Transverse colon (tissue), 4 donors: ENCODE measurements at regions not wholly inside any gene's neighbourhood (a gene's known extent, or its start where the extent isn't known, plus 50 kb on each side); places are given as distances from the start of the nearest gene placed in this dataset.

ENCODE experiments used
- DNase-seq: peaks from one replicate; pipeline ENCODE4 v3.0.0-alpha.2; 2019
- H3K27ac ChIP-seq, 4 donors: fragments of 200-600 bp; sonication (generic); 2 replicates each; pipeline ENCODE4 v1.5.1; 2016 to 2018; ENCODE audit warnings: inconsistent platforms in 4 of 4
- H3K27me3 ChIP-seq: fragments of 200-600 bp; sonication (generic); 2 replicates; pipeline ENCODE4 v1.5.1; 2017; ENCODE audit warnings: inconsistent platforms
- H3K36me3 ChIP-seq, 4 donors: fragments of 200-600 bp; sonication (generic); 2 replicates each; pipeline ENCODE4 v1.5.1; 2017 to 2019; ENCODE audit warnings: inconsistent platforms in 4 of 4
- H3K4me1 ChIP-seq, 4 donors: fragments of 200-600 bp; sonication (generic); 2 replicates each; pipeline ENCODE4 v1.5.1; 2017 to 2020; ENCODE audit warnings: inconsistent platforms in 4 of 4
- H3K4me3 ChIP-seq, 4 donors: fragments of 200-600 bp; sonication (generic); 1 replicate in 1 of 4; 2 replicates in 3 of 4; pipeline versions ENCODE4 v1.5.1 to v1.6.1; 2017 to 2019; ENCODE audit warnings: inconsistent platforms in 4 of 4
- H3K9me3 ChIP-seq, 2 donors: fragments of 200-600 bp; sonication (generic); 2 replicates each; pipeline ENCODE4 v1.5.1; 2017 to 2019; ENCODE audit warnings: inconsistent platforms in 2 of 2
- EP300 ChIP-seq: sonication (generic); formaldehyde crosslinking; IDR thresholded peaks from one replicate; pipeline ENCODE4 v1.6.1; 2017; ENCODE audit warnings: antibody characterized with exemption, low read depth
- POLR2A ChIP-seq: fragments of 450-650 bp; IDR thresholded peaks from one replicate; pipeline ENCODE4 v1.6.1; 2016; ENCODE audit warnings: antibody characterized with exemption, mild to moderate bottlenecking, moderate library complexity
- POLR2AphosphoS5 ChIP-seq, 3 donors: sonication (generic); formaldehyde crosslinking; IDR thresholded peaks; one replicate each; pipeline ENCODE4 v1.6.1; 2016; ENCODE audit warnings: antibody characterized with exemption in 3 of 3
- WGBS, 2 donors: methylation state at CpG; one replicate each; pipeline ENCODE4 v1.1.5; 2018; ENCODE audit warnings: low coverage in 1 of 2; 5-methylcytosine and 5-hydroxymethylcytosine counted together
- in situ Hi-C, 4 donors: fragments of 200-750 bp; cut with MboI; loops; one replicate each; pipeline versions ENCODE4 v1.15.0 to v1.15.1; 2017; ENCODE audit warnings: low sequenced_read_pairs in 3 of 4, low pct_ligation_motif_present in 1 of 4, low pct_unique_long_range_greater_than_20kb in 1 of 4
- intact Hi-C: fragments of 100-400 bp; cut with DNase I; formaldehyde crosslinking; loops from one replicate; pipeline ENCODE4 v1.15.1; 2023; ENCODE audit warnings: low total_unique reads
- TF ChIP-seq, protein P1 (sequence below), 5 experiments: fragments of 200-600 bp in 3 of 5; fragments of 450-650 bp in 2 of 5; sonication (generic) in 3 of 5; IDR thresholded peaks; 1 replicate in 2 of 5; 2 replicates in 3 of 5; pipeline ENCODE4 v1.5.1; 2016 to 2017; ENCODE audit warnings: antibody characterized with exemption in 5 of 5, inconsistent platforms in 3 of 5, mild to moderate bottlenecking in 2 of 5, moderate library complexity in 1 of 5

DNA sequence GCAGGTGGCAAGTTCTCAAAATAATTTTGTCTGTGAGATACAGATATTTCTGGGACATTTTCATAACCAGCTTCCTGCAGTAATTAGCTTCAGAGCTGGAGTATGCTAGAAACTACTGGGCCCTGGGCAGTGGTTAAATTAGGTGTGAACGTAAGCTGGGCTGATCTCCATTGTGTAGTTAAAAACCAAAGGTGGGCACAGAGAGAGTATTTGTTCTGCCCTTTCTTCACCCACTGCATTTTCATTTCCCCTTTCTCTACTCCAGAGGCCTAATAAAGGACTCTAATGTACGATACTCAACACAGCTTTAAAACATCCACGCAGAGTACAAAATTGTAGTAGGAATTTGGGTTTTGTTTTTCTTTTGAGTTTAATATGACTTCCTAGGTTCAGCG, 252.7 kb downstream of the SPRY1 start:
- H3K4me3 ChIP-seq = no peak overlapping the region
- intact Hi-C loops (no loop called here), in situ Hi-C loops (no loop called here)
- DNase-seq = no peak
- WGBS, 2 donors = 34 to 38% methylated on average over 4 of the region's 4 CpGs
- H3K36me3 ChIP-seq = no peaks in the 10 kb centered on the region
- TF ChIP-seq POLR2AphosphoS5 (IDR thresholded peaks at IDR 0.05) (no peak), EP300 (no peak), POLR2A (no peak)
- TF ChIP-seq, protein P1, sequence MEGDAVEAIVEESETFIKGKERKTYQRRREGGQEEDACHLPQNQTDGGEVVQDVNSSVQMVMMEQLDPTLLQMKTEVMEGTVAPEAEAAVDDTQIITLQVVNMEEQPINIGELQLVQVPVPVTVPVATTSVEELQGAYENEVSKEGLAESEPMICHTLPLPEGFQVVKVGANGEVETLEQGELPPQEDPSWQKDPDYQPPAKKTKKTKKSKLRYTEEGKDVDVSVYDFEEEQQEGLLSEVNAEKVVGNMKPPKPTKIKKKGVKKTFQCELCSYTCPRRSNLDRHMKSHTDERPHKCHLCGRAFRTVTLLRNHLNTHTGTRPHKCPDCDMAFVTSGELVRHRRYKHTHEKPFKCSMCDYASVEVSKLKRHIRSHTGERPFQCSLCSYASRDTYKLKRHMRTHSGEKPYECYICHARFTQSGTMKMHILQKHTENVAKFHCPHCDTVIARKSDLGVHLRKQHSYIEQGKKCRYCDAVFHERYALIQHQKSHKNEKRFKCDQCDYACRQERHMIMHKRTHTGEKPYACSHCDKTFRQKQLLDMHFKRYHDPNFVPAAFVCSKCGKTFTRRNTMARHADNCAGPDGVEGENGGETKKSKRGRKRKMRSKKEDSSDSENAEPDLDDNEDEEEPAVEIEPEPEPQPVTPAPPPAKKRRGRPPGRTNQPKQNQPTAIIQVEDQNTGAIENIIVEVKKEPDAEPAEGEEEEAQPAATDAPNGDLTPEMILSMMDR (IDR thresholded peaks at IDR 0.05) = no peak
- H3K9me3 ChIP-seq = no peaks in the 10 kb centered on the region
- no peaks in the 10 kb centered on the region for H3K27me3 ChIP-seq
- H3K27ac ChIP-seq = peak overlapping the region; percentile 74 to 81 (median 78)
- peaks cover 17 to 42% (median 26%) of the 10 kb centered on the region in 4 donors for H3K4me1 ChIP-seq

DNA sequence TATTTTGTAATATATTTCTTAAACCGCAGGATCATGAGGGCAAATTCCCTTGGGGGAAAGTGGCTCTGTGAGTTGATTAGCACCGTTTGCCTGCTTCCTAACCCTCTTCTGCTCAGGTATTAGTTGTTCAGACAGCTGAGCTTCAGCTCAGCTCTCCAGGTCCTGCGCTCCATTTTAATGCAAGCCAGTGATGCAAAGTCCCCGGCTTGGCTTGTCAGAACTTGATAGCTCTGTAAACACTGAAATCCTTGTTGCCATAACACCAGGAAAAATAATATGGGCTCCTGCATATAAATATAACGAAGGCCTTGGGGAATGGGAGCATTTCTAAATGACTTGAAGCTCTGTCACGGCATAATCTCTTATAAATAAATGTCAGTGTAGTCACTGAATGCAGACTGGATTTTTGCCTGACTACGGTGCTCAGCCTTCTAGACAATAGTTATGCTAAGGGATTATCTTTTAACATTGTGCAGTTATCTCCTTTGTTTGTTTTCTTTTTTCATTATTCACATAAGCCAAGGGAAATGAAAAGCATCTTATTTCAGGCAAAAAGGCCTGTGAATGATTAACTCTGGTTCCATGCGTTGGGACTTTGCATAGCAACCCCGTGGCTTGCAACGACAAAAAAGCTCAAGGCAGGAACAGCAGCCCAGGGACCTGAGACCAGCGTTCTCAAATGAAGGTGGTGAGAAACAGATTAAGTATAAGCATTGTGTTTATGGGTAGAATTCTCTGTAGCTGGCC, 253.2 kb downstream of the SPRY1 start:
- in situ Hi-C loops = loop anchor here (10.0 to 25.0 kb wide), 3 partner anchors 88 to 538 kb away; partner anchors contain the start of gene SPRY1 (in 2 of the 4)

DNA sequence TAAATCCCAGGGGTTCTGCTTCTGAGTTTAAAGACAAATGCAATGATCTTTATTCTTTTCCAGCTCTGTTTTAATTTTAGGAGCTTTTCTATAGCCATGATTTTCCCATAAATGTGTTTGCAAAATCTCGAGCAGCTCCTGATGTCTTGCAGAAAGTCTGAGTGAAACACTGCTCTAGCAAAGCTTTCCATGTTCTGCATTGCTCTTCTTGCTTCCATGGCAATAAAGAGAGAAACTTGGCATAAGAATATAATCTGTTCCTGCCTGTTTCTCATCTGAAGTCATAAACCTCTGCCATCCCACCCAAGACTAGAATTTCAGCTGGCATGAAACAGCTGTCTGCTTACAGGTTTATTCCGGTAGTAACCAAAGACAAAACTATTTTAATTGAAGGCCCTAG, 254.5 kb downstream of the SPRY1 start:
- WGBS, 2 donors = 30 to 38% methylated on average over 1 to 2 of the region's 2 CpGs
- no peaks in the 10 kb centered on the region for H3K27me3 ChIP-seq
- no peaks in the 10 kb centered on the region for H3K36me3 ChIP-seq
- H3K4me3 ChIP-seq = no peak overlapping the region
- DNase-seq = no peak
- H3K4me1 ChIP-seq = peaks cover 17 to 42% (median 26%) of the 10 kb centered on the region in 4 donors
- intact Hi-C loops (loop anchor here (10.0 kb wide), 1 partner anchor 256 kb away; the partner anchor contains the start of gene SPRY1), in situ Hi-C loops (loop anchor here (10.0 to 25.0 kb wide), 3 partner anchors 89 to 539 kb away; partner anchors contain the start of gene SPRY1 (in 2 of the 4))
- peak overlapping the region; percentile 74 to 81 (median 78) for H3K27ac ChIP-seq
- no peaks in the 10 kb centered on the region for H3K9me3 ChIP-seq
- TF ChIP-seq POLR2A = no peak
- TF ChIP-seq, protein P1 (IDR thresholded peaks at IDR 0.05) = no peak
- TF ChIP-seq POLR2AphosphoS5 (IDR thresholded peaks at IDR 0.05) = peak; percentile 22 to 67 (median 61)
- TF ChIP-seq EP300 = no peak

More for the DNA sequence above, 253.2 kb downstream of the SPRY1 start:
- peak overlapping the region in 1 of 4 donors; percentile 4 for H3K4me3 ChIP-seq
- TF ChIP-seq EP300 (peak; percentile 11), POLR2AphosphoS5 (IDR thresholded peaks at IDR 0.05) (peak; percentile 33 to 48 (median 40)), POLR2A (no peak)
- no peaks in the 10 kb centered on the region for H3K9me3 ChIP-seq
- DNase-seq = peak; percentile 38
- H3K27me3 ChIP-seq = no peaks in the 10 kb centered on the region
- peak overlapping the region; percentile 74 to 81 (median 78) for H3K27ac ChIP-seq
- H3K4me1 ChIP-seq = peaks cover 17 to 42% (median 26%) of the 10 kb centered on the region in 4 donors
- 17 to 26% methylated on average over 9 to 11 of the region's 11 CpGs for WGBS, 2 donors
- intact Hi-C loops = loop anchor here (10.0 kb wide), 1 partner anchor 255 kb away; the partner anchor contains the start of gene SPRY1
- H3K36me3 ChIP-seq = no peaks in the 10 kb centered on the region

DNA sequence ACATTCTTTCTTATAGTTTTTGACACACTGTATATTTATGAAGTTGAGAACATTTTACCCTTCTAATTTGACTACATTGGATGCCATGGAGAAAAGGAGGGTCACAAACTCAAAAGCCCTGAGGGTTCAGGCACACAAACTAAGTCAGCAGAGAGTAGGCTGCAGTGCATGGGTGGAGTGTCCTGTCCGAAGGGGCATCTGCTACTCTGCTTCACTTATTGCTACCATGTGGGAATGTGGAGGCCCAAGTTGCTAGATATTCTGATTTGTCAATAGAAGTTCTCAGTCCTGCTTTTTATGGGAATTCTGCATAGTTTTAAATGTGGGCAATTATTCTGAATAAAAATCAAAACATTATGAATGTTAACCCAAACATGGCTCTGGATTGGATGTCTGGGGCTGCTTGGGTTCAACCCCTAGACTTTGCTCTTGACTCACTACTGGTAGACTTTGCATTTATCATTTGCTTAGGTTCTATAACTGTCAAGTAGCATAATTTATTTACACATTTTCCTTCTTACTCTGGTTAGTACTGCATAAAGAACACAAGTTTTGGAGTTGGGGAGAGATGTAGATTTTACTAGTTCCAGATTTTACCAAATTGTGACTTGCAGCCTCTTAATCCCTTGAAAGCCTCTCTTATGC, 255.1 kb downstream of the SPRY1 start:
- in situ Hi-C loops (loop anchor here (10.0 to 25.0 kb wide), 3 partner anchors 89 to 539 kb away; partner anchors contain the start of gene SPRY1 (in 2 of the 4)), intact Hi-C loops (loop anchor here (10.0 kb wide), 1 partner anchor 257 kb away; the partner anchor contains the start of gene SPRY1)
- no peak for DNase-seq
- peaks cover 0 to 4% of the 10 kb centered on the region in 2 donors for H3K9me3 ChIP-seq
- peaks cover 17 to 42% (median 26%) of the 10 kb centered on the region in 4 donors for H3K4me1 ChIP-seq
- no peak for TF ChIP-seq POLR2A
- TF ChIP-seq EP300 = no peak
- TF ChIP-seq POLR2AphosphoS5 (IDR thresholded peaks at IDR 0.05) = no peak
- TF ChIP-seq, protein P1 (IDR thresholded peaks at IDR 0.05) = no peak
- peak overlapping the region; percentile 74 to 81 (median 78) for H3K27ac ChIP-seq
- no peak overlapping the region for H3K4me3 ChIP-seq
- 60 to 79% methylated on average over 1 of the region's 1 CpG for WGBS, 2 donors
- H3K27me3 ChIP-seq = no peaks in the 10 kb centered on the region
- H3K36me3 ChIP-seq = no peaks in the 10 kb centered on the region
